ENCODE measurements at regions not wholly inside any gene's neighbourhood (a gene's known extent, or its start where the extent isn't known, plus 50 kb on each side); places are given as distances from the start of the nearest gene placed in this dataset.
"Not testable (repeated sequence)": the region's sequence is repeated elsewhere in the genome, so short reads cannot be mapped to it uniquely, and the experiment has no call there.

GRCh38 chr5:82956600-82956999, 120.6 kb downstream of the TMEM167A start:
- DNase-seq (ENCODE audit: low spot score) = no peak

- no peak for DNase-seq (ENCODE audit: low spot score)
Observed at GRCh38 chr5:82952326-82952725, 124.9 kb downstream of the TMEM167A start.

- DNase-seq (ENCODE audit: low spot score) = not testable (repeated sequence)
Observed at GRCh38 chr5:82944267-82944666, 132.9 kb downstream of the TMEM167A start.

DNA sequence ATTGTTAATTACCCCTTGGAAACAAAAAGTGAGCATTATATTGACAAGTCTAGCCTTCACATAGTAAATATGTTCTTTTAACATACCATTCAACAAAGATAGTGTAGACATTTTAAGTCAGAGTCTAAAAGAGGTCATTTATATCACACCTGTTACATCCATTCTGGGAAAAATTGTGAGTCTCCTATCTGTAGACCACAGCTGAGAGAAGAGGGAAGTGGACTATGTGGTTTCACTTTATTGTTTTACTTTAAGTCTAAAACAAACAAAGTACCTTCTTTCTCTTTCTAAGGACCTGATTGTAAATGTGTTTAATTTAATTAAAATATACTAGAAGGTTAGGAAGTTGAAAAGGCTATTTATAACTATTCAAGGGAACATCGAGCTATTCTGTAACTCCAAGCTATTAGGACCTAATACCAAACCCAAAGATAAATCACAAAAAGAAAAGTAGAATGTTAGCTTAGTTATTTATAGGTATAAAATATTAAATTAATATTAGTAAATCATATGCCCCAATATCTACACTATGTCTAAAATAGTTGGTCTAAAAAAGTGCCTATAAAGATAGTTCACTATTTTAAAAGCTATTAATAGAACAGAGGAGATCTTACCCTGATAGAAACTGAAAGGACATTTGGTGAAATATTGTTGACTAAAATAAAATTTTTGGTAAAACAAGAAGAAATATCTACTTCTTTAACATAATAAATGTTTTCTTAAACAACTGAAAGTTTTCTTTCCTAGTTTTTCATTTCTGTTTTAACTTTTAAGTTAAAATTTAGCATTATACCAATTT, 134.9 kb downstream of the TMEM167A start:
- no peak for DNase-seq (ENCODE audit: low spot score)

DNA sequence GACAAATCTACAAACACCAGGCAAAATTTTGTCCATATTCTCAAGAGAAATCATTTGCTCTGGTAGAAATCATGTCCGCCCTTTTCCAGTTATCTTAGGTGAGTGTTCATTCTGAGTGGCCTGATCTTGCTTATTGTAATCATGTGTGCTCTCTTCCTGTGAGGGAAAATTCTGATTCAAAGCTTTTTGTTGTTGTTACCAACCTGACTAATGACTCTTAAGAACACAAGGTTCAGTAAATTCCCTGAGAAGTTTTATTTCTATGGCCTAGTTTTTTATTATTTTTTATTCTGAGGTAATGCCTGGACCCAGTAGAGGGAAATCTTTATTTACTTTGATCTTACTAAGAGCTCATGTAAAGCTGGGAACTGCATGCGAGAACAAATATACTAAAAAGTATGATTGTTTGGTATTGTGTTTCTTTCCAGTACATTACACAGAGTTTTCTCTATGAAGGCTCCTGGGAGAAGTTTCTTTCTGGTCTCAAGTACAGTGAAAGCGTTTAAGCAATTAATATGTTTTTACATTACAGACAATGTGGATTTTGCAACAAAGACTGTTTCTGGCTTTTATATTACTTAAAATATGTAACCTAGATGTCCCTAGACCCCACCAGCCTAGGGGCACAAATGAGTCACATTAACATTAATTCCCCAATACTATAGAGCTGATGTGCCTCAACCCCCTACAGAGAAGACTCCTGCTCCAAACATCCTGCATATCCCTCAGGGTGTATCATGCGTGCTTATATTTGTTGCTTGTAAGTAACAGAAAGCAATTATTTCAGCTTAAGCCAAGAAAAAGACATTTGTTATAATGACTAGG, 138.1 kb downstream of the TMEM167A start:
- no peak for DNase-seq (ENCODE audit: low spot score)

DNA sequence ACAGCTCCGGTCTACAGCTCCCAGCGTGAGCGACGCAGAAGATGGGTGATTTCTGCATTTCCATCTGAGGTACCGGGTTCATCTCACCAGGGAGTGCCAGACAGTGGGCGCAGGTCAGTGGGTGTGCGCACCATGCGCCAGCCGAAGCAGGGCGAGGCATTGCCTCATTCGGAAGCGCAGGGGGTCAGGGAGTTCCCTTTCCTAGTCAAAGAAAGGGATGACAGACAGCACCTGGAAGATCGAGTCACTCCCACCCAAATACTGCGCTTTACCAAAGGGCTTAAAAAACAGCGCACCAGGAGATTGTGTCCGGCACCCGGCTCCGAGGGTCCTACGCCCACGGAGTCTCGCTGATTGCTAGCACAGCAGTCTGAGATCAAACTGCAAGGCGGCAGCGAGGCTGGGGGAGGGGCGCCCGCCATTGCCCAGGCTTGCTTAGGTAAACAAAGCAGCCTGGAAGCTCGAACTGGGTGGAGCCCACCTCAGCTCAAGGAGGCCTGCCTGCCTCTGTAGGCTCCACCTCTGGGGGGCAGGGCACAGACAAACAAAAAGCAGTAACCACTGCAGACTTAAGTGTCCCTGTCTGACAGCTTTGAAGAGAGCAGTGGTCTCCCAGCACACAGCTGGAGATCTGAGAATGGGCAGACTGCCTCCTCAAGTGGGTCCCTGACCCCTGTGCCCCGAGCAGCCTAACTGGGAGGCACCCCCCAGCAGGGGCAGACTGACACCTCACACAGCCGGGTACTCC, 144.5 kb downstream of the TMEM167A start:
- DNase-seq (ENCODE audit: low spot score) = not testable (repeated sequence)

DNA sequence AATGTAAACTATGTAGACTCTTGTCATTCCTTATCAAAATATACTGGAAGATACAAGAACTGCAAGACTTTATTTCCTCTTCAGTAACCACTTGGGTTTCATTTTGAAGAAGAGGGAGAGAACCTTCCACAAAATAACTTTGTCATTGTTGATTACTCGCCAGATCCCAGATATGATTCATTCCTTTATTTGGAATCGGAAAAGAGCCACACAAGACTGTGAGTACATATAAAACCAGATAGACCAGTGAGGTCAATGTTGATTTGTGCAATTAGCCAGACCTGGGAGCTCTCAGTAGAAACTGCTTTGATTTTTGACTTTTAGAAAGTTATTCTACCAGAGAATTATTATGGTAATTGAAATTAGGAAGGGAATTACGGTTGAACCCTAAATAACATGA, 146.1 kb downstream of the TMEM167A start:
- DNase-seq (ENCODE audit: low spot score) = no peak

- DNase-seq (ENCODE audit: low spot score) = no peak
Observed at GRCh38 chr5:82925061-82925411, 152.2 kb downstream of the TMEM167A start.

GRCh38 chr5:82924226-82925060, 152.8 kb downstream of the TMEM167A start:
- DNase-seq (ENCODE audit: low spot score) = no peak

GRCh38 chr5:82922086-82922734, 155.0 kb downstream of the TMEM167A start:
- DNase-seq (ENCODE audit: low spot score) = no peak

DNA sequence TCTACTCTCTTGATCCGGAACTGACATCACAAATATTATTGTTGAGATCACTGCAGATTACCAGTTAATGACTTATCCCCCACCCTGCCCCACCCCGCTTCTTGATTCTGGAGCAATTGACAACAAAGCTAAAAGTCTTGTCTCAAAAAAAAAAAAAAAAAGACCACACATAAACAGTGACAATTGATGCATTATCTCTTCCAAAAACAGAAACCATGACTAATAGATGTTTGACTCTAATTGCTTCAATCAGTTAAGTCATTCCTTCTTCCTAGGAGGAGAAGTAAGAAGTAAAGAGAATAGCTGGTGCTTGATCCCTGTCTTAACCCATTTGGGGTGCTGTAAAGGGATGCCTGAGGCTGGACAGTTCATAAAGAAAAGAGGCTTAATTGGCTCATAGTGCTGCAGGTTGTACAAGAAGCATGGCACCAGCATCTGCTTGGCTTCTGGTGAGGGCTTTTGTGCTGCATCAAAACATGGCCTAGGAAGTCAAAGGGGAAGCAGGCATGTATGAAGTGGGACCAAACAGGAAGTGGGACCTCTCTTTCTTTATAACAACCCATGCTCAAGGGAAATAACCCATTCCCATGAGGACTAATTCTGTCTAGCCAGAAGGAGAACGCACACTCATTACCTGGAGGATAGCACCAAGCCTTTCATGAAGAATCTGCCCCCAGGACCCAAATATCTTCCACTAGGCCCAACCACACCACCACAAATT, 158.7 kb downstream of the TMEM167A start:
- DNase-seq (ENCODE audit: low spot score) = no peak

- no peak for DNase-seq (ENCODE audit: low spot score)
Observed at GRCh38 chr5:82917584-82917983, 159.6 kb downstream of the TMEM167A start.

GRCh38 chr5:82913971-82914370, 163.2 kb downstream of the TMEM167A start:
- no peak for DNase-seq (ENCODE audit: low spot score)

- DNase-seq (ENCODE audit: low spot score) = no peak
Observed at GRCh38 chr5:82912462-82912861, 164.7 kb downstream of the TMEM167A start.

DNA sequence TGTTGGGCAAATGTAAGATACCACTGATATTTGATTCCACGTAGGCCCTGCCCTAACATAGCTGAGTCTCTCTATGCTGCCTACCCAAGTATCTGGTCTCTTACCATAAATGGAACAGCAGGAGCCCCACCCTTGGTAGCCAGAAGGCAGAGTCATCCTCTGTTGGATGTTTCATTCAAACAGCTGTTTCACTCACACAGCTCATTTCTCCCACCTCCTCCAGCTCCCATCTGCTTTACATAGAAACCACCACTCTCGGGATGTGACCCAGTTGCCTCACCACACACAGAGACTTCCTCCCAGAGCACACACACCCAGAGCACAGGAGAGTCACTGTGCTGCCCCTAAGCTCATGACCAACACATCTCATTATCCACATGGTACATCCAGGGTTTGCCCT, 165.3 kb downstream of the TMEM167A start:
- DNase-seq (ENCODE audit: low spot score) = no peak

DNA sequence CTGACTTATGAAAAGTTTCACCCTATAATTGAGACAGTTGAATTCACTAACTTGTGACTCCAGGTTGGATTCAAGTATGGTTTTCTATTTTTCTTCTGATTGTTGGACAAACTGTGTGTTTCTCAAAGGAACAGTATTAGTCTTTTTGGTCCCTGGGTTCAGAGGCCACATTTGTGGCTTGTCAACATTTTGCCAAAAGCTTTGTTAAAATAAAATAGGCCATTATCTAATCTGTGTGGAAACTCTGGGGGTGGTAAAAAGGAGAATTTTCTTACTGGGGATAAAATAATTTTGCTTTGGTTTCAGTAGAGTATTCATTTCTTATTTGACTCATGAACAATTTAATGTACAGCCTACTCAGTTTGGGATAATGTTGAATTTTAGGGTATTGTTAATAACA, 166.3 kb downstream of the TMEM167A start:
- DNase-seq (ENCODE audit: low spot score) = no peak

- DNase-seq (ENCODE audit: low spot score) = no peak
Observed at GRCh38 chr5:82910491-82910890, 166.7 kb downstream of the TMEM167A start.

DNA sequence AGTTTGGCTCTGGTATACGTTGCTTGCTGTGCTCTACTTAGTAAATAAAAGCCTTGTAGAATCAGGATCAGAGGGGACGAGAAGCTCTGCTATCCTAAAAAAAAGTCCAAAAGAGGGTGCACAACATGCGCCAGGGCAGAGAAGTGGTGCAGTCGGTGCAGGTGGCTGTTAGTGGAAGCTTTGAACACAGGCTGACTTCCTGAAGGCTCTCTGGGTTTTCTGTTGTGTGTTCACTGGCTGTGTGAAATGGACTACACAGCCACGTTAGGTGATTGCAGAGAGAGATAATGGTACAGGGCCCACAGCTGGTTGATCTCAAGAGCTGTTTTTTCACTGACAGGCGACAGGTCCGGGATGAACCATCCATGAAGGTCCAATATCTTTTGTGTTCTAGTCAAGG, 167.4 kb downstream of the TMEM167A start:
- DNase-seq (ENCODE audit: low spot score) = no peak

DNA sequence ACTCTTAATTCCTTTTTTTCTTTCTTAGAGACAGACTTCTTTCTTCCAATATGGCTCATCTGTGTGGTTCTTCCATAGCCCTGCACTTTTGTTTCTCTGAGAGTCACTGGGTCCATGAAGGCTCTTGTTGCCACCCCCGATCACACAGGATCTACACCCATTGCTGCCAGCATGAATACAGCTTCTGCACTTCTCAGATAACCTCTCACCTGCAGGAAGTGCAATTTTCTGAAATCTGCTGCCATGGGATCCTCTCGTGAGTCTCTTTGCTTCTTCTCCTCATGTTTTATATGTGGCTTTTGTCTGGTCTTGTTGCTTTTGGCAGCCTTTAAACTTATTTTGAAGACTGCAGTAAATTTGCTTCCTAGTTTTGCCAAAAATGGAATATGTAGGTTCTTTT, 171.2 kb downstream of the TMEM167A start:
- DNase-seq (ENCODE audit: low spot score) = no peak

GRCh38 chr5:82901281-82901888, 175.8 kb downstream of the TMEM167A start:
- DNase-seq (ENCODE audit: low spot score) = no peak

All from activated CD4-positive, alpha-beta T cell treated with anti-CD3 and anti-CD28 coated beads, Interleukin-2, Interleukin-4, amounts not matched to agents 100 ng/mL and 50 ng/mL, durations not matched to agents 16 hours and 8 hours (primary cell).